ENCODE measurements at regions not wholly inside any gene's neighbourhood (a gene's known extent, or its start where the extent isn't known, plus 50 kb on each side); places are given as distances from the start of the nearest gene placed in this dataset.

DNA sequence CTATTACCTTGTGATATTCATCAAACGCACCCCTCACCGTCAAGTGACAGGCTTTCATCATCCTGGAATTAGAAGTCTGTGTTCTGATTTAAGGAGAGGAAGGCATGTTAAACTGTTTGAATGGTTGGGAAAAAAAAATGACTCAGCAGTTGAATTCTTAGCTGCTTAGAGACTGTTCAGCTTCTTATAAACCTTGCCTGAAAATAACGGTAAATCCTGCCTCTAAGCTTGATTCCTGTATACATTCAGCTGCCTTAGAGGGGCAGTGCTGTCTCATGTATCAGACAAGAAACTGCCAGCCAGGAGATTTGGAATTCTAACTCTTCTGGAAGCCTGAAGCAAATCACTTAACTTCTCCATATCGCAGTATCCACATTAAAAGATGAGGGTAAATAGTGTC, 437.4 kb downstream of the JRKL start:
- TF ChIP-seq, protein P1, sequence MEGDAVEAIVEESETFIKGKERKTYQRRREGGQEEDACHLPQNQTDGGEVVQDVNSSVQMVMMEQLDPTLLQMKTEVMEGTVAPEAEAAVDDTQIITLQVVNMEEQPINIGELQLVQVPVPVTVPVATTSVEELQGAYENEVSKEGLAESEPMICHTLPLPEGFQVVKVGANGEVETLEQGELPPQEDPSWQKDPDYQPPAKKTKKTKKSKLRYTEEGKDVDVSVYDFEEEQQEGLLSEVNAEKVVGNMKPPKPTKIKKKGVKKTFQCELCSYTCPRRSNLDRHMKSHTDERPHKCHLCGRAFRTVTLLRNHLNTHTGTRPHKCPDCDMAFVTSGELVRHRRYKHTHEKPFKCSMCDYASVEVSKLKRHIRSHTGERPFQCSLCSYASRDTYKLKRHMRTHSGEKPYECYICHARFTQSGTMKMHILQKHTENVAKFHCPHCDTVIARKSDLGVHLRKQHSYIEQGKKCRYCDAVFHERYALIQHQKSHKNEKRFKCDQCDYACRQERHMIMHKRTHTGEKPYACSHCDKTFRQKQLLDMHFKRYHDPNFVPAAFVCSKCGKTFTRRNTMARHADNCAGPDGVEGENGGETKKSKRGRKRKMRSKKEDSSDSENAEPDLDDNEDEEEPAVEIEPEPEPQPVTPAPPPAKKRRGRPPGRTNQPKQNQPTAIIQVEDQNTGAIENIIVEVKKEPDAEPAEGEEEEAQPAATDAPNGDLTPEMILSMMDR (IDR thresholded peaks at IDR 0.05): no peak
- TF ChIP-seq POLR2A (IDR thresholded peaks at IDR 0.05) (no peak), EP300 (IDR thresholded peaks at IDR 0.05) (no peak)
